ENCODE measurements at regions not wholly inside any gene's neighbourhood (a gene's known extent, or its start where the extent isn't known, plus 50 kb on each side); places are given as distances from the start of the nearest gene placed in this dataset.

DNA sequence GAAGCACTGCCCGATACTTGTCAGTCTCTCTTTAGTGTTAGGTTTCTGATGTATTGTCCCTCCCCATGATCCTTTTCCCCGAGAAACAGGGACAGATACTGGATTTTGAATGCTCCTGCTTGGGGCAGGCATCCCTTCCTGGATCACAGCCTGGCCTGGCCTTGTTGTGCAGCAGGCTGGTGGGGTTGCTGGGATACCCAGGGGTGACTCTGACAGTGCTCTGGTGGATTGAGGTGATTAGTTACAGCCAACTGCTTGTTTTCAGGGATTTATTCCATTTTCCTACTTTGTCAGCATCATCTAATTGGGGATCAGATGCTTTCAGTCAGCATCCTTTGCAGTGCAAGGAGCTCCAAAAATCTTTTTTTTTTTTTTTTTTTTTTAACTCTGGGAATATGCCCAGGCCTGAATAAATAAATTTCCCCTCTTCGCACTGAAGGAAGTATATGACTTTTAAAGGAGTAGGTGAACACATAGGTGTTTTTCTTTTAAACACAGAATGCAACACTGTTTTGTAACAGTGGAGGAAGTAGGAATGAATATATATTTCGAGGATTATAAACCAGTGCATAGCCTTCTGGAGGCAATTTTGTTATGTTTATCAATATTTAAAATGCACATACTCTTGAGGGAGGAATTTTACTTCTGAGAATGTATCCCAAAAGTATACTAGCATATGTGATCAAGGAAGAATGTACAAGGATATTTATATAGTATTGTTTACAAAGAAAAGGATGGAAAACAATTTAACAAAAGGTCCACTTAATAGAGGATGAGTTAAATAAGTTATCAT is 127.3 kb upstream of the ELL2 start:
- no peak overlapping the region for H2BK12ac ChIP-seq (ENCODE audit: low read depth, low read length)
- CTCF ChIA-PET (ENCODE audit: partially characterized antibody): interaction anchor here (1.0 to 1.5 kb wide), 3 partner anchors 53 to 247 kb away, joined by 3 read pairs; no protein-coding TSS in a partner anchor
- 87% methylated on average over 4 of the region's 4 CpGs; no CpG with 5 or more reads in 1 of the 2 experiments for WGBS, 2 experiments (ENCODE audit: extremely low coverage in 1 of 2, insufficient coverage in 1 of 2, insufficient read length in 1 of 2, insufficient replicate concordance in 2 of 2, low coverage in 1 of 2, low lambda C conversion rate in 2 of 2, missing lambda C conversion rate in 1 of 2)
- TF ChIP-seq TAF1 (IDR thresholded peaks at IDR 0.05; ENCODE audit: low read depth, low read length): no peak
- TF ChIP-seq EP300 (IDR thresholded peaks at IDR 0.05; ENCODE audit: borderline replicate concordance in 1 of 2, low read depth in 2 of 2, low read length in 2 of 2): no peak
- TF ChIP-seq SP1 (IDR thresholded peaks at IDR 0.05; ENCODE audit: low read depth, low read length): no peak
- TF ChIP-seq CREB1 (IDR thresholded peaks at IDR 0.05): no peak
- TF ChIP-seq YY1 (IDR thresholded peaks at IDR 0.05; ENCODE audit: low read depth, low read length): no peak
- TF ChIP-seq CHD2 (IDR thresholded peaks at IDR 0.05; ENCODE audit: low read length): no peak
- no peak for TF ChIP-seq KDM1A (IDR thresholded peaks at IDR 0.05; ENCODE audit: borderline replicate concordance, low read length)
- TF ChIP-seq CBX8 (IDR thresholded peaks at IDR 0.05; ENCODE audit: borderline replicate concordance, low read depth, low read length): no peak
- no peak for TF ChIP-seq SRF (IDR thresholded peaks at IDR 0.05; ENCODE audit: low read depth, low read length)
- TF ChIP-seq BRCA1 (IDR thresholded peaks at IDR 0.05; ENCODE audit: low read depth, low read length): no peak
- TF ChIP-seq CTBP2 (IDR thresholded peaks at IDR 0.05; ENCODE audit: borderline replicate concordance, insufficient read depth, insufficient read length, low read length): no peak
- TF ChIP-seq CHD1 (IDR thresholded peaks at IDR 0.05; ENCODE audit: low read depth, low read length): no peak
- TF ChIP-seq, protein P1, sequence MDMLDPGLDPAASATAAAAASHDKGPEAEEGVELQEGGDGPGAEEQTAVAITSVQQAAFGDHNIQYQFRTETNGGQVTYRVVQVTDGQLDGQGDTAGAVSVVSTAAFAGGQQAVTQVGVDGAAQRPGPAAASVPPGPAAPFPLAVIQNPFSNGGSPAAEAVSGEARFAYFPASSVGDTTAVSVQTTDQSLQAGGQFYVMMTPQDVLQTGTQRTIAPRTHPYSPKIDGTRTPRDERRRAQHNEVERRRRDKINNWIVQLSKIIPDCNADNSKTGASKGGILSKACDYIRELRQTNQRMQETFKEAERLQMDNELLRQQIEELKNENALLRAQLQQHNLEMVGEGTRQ (IDR thresholded peaks at IDR 0.05; ENCODE audit: low read length): no peak

More for the DNA sequence above, 127.3 kb upstream of the ELL2 start:
- no peak overlapping the region for H3K27ac ChIP-seq (ENCODE audit: low read depth, low read length)
- no peak overlapping the region for H4K91ac ChIP-seq (replicated peaks; ENCODE audit: insufficient read length, low read length)
- H2BK15ac ChIP-seq (ENCODE audit: low read length): no peak overlapping the region
- H2BK20ac ChIP-seq (ENCODE audit: low read length): no peak overlapping the region
- peaks cover 3 to 13% (median 9%) of the 10 kb centered on the region in 4 experiments; a peak in 6 of 7 replicates for H3K4me1 ChIP-seq (replicated peaks in 1 of 4; ENCODE audit: control insufficient read depth in 3 of 4, insufficient read depth in 4 of 4, low read length in 3 of 4)
- no peak overlapping the region for H3K56ac ChIP-seq (replicated peaks; ENCODE audit: insufficient read length, low read depth, low read length)
- H3K23ac ChIP-seq (ENCODE audit: insufficient read length): no peak overlapping the region
- H4K8ac ChIP-seq (ENCODE audit: extremely low read depth, insufficient read depth, low read length): no peak overlapping the region
- H3K9ac ChIP-seq (replicated peaks in 1 of 4; ENCODE audit: extremely low read depth in 1 of 4, low read depth in 3 of 4, low read length in 3 of 4): no peak overlapping the region
- no peak overlapping the region for H2BK5ac ChIP-seq (ENCODE audit: low read depth, low read length)
- H3K23me2 ChIP-seq (ENCODE audit: low read depth, low read length): no peaks in the 10 kb centered on the region; the same call in 1 of the 2 replicates
- no peaks in the 10 kb centered on the region for H3K9me3 ChIP-seq (ENCODE audit: insufficient read depth in 2 of 2, low read depth in 1 of 2, low read length in 1 of 2)
- H2BK120ac ChIP-seq (replicated peaks; ENCODE audit: low read depth, low read length): no peak overlapping the region
- H3K14ac ChIP-seq (ENCODE audit: insufficient read length): no peak overlapping the region
- H4K5ac ChIP-seq (ENCODE audit: insufficient read length, low read depth, low read length): no peak overlapping the region
- H3K4me2 ChIP-seq (ENCODE audit: insufficient read depth in 1 of 2, low read depth in 2 of 2, low read length in 2 of 2): no peak overlapping the region
- POLR2A ChIA-PET (ENCODE audit: partially characterized antibody): no interaction called here
- H3K4ac ChIP-seq (replicated peaks; ENCODE audit: insufficient read length, low read depth, low read length): no peak overlapping the region
- H3K79me1 ChIP-seq (ENCODE audit: low read depth, low read length): no peaks in the 10 kb centered on the region
- H4K20me1 ChIP-seq (replicated peaks in 1 of 2; ENCODE audit: control insufficient read depth in 1 of 2, insufficient read depth in 2 of 2, low read length in 2 of 2): no peaks in the 10 kb centered on the region
- H2AK5ac ChIP-seq (ENCODE audit: low read depth, low read length): no peak overlapping the region
- no peaks in the 10 kb centered on the region for H3K79me2 ChIP-seq (ENCODE audit: control insufficient read depth in 1 of 2, insufficient read depth in 2 of 2, low read length in 2 of 2)
- H2AFZ ChIP-seq (ENCODE audit: low read length): no peak overlapping the region
- DNase-seq (ENCODE audit: low read depth in 1 of 2, low spot score in 2 of 2): no peak
- H3K18ac ChIP-seq (ENCODE audit: extremely low read depth, low read length): no peak overlapping the region
- H3K36me3 ChIP-seq (ENCODE audit: control insufficient read depth in 2 of 4, insufficient read depth in 4 of 4, low read length in 3 of 4): no peaks in the 10 kb centered on the region
- H3K4me3 ChIP-seq (ENCODE audit: extremely low read depth in 1 of 4, insufficient read depth in 2 of 4, low read depth in 3 of 4, low read length in 4 of 4): no peak overlapping the region
- no peaks in the 10 kb centered on the region for H3K27me3 ChIP-seq (replicated peaks in 1 of 4; ENCODE audit: control insufficient read depth in 3 of 4, extremely low read depth in 1 of 4, insufficient read depth in 3 of 4, low read length in 3 of 4)
- no peak for FAIRE-seq

All from H1 (cell line).